Prostate gland (tissue), 2 donors: ENCODE measurements at regions not wholly inside any gene's neighbourhood (a gene's known extent, or its start where the extent isn't known, plus 50 kb on each side); places are given as distances from the start of the nearest gene placed in this dataset.
A peak's percentile ranks its signal among the peaks of the same experiment; 100 is the strongest.

ENCODE experiments used
- DNase-seq: peaks from one replicate; pipeline ENCODE4 v3.0.0-alpha.2; 2019; ENCODE audit warnings: low spot score
- H3K27ac ChIP-seq, 2 donors: fragments of 200-600 bp; sonication (generic); 2 replicates each; pipeline ENCODE4 v1.5.1; 2017 to 2019
- H3K27me3 ChIP-seq: fragments of 200-600 bp; sonication (generic); replicated peaks from 2 replicates; pipeline ENCODE4 v1.5.1; 2019; ENCODE audit not compliant: insufficient read depth
- H3K36me3 ChIP-seq, 2 donors: fragments of 200-600 bp; sonication (generic); 1 replicate in 1 of 2; 2 replicates in 1 of 2; pipeline versions ENCODE4 v1.5.1 to v1.8.1; 2017 to 2019
- H3K4me1 ChIP-seq: fragments of 200-600 bp; sonication (generic); replicated peaks from 2 replicates; pipeline ENCODE4 v1.5.1; 2019
- H3K4me3 ChIP-seq, 2 donors: fragments of 200-600 bp; sonication (generic); 2 replicates each; pipeline ENCODE4 v1.5.1; 2017 to 2019
- H3K9me3 ChIP-seq: fragments of 200-600 bp; sonication (generic); 2 replicates; pipeline ENCODE4 v1.5.1; 2017
- POLR2A ChIP-seq: fragments of 450-650 bp; IDR thresholded peaks from one replicate; pipeline ENCODE4 v1.6.1; 2016; ENCODE audit warnings: antibody characterized with exemption, mild to moderate bottlenecking
- POLR2AphosphoS5 ChIP-seq: sonication (generic); formaldehyde crosslinking; IDR thresholded peaks from one replicate; pipeline ENCODE4 v1.6.1; 2017; ENCODE audit warnings: antibody characterized with exemption
- WGBS: methylation state at CpG from one replicate; pipeline ENCODE4 v1.1.5; 2018; 5-methylcytosine and 5-hydroxymethylcytosine counted together
- intact Hi-C: fragments of 100-400 bp; cut with DNase I; formaldehyde crosslinking; loops from one replicate; pipeline ENCODE4 v1.14.2; 2022
- TF ChIP-seq, protein P1 (sequence below), 4 experiments: fragments of 200-600 bp in 2 of 4; fragments of 450-650 bp in 2 of 4; sonication (generic) in 2 of 4; IDR thresholded peaks; 1 replicate in 3 of 4; 2 replicates in 1 of 4; pipeline ENCODE4 v1.5.1; 2016 to 2019; ENCODE audit warnings: antibody characterized with exemption in 4 of 4, mild to moderate bottlenecking in 2 of 4, moderate library complexity in 2 of 4

DNA sequence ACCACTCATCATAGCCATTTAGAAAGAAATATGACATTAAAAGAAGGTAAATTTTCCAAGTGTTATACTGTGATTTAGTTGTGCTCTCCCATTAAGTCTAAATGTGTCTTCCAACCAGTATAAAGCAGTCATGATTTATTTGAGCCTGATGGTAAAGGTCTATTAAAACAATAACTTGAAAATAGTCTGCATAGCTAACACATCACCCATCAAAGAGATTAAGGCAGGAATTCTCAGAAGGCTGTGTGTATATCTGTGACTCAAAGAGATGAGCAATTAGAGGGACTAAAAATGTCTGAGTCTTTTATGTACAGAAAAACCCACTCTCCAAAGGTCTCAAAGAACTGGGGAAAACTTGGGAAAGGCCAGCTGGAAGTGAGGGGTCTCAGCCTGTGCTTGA is 70.3 kb upstream of the IQCM start:
- Histone ChIP-seq H3K4me1 (no peaks in the 10 kb centered on the region), H3K9me3 (no peaks in the 10 kb centered on the region), H3K27me3 (no peaks in the 10 kb centered on the region), H3K36me3 (no peaks in the 10 kb centered on the region), H3K27ac (no peak overlapping the region), H3K4me3 (no peak overlapping the region)
- no peak for DNase-seq
- TF ChIP-seq POLR2A (no peak), POLR2AphosphoS5 (no peak)
- TF ChIP-seq, protein P1, sequence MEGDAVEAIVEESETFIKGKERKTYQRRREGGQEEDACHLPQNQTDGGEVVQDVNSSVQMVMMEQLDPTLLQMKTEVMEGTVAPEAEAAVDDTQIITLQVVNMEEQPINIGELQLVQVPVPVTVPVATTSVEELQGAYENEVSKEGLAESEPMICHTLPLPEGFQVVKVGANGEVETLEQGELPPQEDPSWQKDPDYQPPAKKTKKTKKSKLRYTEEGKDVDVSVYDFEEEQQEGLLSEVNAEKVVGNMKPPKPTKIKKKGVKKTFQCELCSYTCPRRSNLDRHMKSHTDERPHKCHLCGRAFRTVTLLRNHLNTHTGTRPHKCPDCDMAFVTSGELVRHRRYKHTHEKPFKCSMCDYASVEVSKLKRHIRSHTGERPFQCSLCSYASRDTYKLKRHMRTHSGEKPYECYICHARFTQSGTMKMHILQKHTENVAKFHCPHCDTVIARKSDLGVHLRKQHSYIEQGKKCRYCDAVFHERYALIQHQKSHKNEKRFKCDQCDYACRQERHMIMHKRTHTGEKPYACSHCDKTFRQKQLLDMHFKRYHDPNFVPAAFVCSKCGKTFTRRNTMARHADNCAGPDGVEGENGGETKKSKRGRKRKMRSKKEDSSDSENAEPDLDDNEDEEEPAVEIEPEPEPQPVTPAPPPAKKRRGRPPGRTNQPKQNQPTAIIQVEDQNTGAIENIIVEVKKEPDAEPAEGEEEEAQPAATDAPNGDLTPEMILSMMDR (IDR thresholded peaks at IDR 0.05) = no peak
- intact Hi-C loops = no loop called here

DNA sequence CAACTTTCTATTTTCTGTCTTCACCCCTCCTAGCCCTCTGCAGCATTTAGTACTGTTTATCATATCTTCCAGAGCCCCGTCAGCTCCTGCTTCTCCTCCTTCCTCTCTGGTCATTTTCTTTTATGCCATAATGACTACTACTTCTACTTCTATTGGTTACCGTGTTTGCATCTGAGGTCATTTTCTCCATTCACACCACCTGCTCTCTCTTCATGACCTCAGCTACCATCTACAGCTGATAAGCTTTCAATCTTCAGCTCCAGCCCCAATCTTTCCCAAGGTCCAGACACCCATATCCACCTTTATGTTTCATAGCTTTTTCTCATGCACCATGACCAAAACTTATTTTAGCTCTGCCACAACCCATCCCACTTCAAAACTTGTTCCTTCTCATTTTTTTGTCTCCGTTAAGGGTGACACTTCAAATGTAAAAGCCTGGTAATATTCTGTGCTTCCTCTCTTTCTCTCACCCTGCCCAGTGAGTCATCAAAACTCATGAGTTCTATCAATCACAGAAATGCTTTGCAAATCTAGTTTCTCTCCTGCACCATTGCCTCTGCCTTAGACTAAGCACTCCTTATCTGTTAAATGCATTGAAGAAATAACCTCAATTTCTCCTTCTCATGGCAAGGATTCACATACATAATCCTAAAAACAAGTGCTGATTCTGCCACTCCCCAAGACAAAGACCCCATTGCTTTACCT is 71.3 kb upstream of the IQCM start:
- no peak for DNase-seq
- 90% methylated on average over 3 of the region's 3 CpGs for WGBS
- no peak overlapping the region for H3K4me3 ChIP-seq
- no peaks in the 10 kb centered on the region for H3K27me3 ChIP-seq
- H3K27ac ChIP-seq = no peak overlapping the region
- H3K36me3 ChIP-seq = no peaks in the 10 kb centered on the region
- no peak for TF ChIP-seq POLR2AphosphoS5
- intact Hi-C loops = no loop called here
- no peaks in the 10 kb centered on the region for H3K9me3 ChIP-seq
- no peaks in the 10 kb centered on the region for H3K4me1 ChIP-seq

DNA sequence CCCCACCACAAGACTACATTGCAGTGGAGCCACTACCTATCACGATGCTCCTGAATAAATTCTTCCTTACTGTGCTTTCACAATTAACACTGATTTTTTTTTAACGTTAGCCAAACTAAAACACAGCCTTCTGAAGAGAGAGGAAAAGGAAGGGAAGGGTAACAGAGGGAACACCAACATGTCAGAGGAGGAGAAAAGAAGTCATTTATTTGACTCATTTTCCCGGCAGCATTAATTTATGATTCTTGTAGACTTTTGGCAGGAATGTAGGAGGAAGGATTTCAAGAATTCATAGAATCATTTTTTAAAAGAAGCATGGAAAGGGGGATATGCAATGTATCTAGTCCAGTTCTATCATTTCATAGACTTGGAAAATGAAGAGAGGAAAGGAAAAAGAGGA is 74.3 kb upstream of the IQCM start:
- 67% methylated on average over 3 of the region's 3 CpGs for WGBS
- H3K36me3 ChIP-seq = no peaks in the 10 kb centered on the region
- no peaks in the 10 kb centered on the region for H3K4me1 ChIP-seq
- intact Hi-C loops = no loop called here
- no peak overlapping the region for H3K27ac ChIP-seq
- no peaks in the 10 kb centered on the region for H3K27me3 ChIP-seq
- H3K9me3 ChIP-seq = no peaks in the 10 kb centered on the region
- DNase-seq = no peak
- TF ChIP-seq POLR2A = no peak
- TF ChIP-seq, protein P1 (IDR thresholded peaks at IDR 0.05) = no peak
- no peak for TF ChIP-seq POLR2AphosphoS5
- no peak overlapping the region for H3K4me3 ChIP-seq

DNA sequence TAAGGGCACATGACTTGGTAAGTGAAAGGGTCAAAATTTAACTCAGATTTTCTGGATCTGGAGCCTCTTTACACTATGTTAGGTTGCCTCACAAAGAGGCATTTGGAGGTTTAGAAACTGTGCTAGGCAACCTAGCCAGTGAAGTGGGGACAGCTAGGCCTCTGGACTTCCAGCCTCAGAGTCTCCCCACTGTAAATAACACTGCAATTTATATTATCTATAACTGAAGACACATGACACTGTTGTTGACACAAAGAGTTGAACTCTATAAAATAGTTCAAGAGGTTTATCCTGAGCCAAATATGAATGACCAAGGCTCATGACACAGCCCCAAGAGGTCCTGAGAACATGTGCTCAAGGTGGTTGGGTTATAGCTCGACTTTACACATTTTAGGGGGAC is 74.9 kb upstream of the IQCM start:
- Histone ChIP-seq H3K27me3 (no peaks in the 10 kb centered on the region), H3K27ac (no peak overlapping the region), H3K4me3 (no peak overlapping the region), H3K9me3 (no peaks in the 10 kb centered on the region), H3K36me3 (no peaks in the 10 kb centered on the region), H3K4me1 (no peaks in the 10 kb centered on the region)
- 71% methylated on average over 1 of the region's 1 CpG for WGBS
- intact Hi-C loops = no loop called here
- TF ChIP-seq POLR2AphosphoS5 (no peak), POLR2A (no peak)
- TF ChIP-seq, protein P1 (IDR thresholded peaks at IDR 0.05) = no peak
- no peak for DNase-seq

DNA sequence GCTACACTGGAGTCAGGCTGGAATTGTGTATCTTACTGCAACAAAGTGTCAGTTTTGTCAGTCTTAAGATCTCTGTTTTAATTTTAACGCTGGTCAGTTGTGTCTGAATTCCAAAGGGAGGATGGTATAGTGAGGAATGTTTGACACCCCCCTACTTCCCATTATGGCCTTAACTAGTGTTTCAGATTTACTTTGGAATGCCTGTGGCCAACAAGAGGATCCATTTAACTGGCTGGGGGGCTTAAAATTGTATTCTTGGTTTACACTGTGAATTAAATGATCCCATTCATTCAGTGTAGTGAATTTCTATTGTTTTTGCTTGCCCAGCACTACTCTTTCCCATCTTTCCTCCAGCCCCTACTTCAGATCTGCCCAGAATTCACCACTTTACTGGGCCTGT is 75.8 kb upstream of the IQCM start:
- no peak for DNase-seq
- Histone ChIP-seq H3K4me3 (no peak overlapping the region), H3K4me1 (no peaks in the 10 kb centered on the region), H3K9me3 (no peaks in the 10 kb centered on the region), H3K27ac (no peak overlapping the region), H3K36me3 (no peaks in the 10 kb centered on the region), H3K27me3 (no peaks in the 10 kb centered on the region)
- TF ChIP-seq POLR2AphosphoS5 = no peak
- intact Hi-C loops = no loop called here
- WGBS = 70% methylated on average over 1 of the region's 1 CpG

DNA sequence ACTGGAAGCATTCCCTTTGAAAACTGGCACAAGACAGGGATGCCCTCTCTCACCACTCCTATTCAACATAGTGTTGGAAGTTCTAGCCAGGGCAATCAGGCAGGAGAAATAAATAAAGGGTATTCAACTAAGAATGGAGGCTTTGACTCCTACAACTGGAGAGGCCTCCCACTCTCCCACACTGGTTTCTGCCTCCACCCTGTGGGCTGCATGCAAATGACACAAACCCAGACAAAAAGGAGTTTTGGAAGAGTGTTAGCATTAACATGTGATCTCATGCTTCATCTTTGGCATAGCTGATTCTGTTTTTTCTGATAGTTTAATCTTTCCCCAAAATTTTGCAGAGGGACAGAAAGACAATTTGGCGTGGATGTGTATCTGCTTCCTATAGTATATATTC is 80.8 kb upstream of the IQCM start:
- H3K4me3 ChIP-seq = no peak overlapping the region
- WGBS = 97% methylated on average over 1 of the region's 1 CpG
- no peak overlapping the region for H3K27ac ChIP-seq
- intact Hi-C loops = loop anchor here (5.0 kb wide), 1 partner anchor 524 kb away; no protein-coding TSS in a partner anchor
- H3K36me3 ChIP-seq = no peaks in the 10 kb centered on the region
- no peaks in the 10 kb centered on the region for H3K4me1 ChIP-seq
- TF ChIP-seq, protein P1 (IDR thresholded peaks at IDR 0.05) = peak in 1 of 4 experiments; percentile 4
- no peak for TF ChIP-seq POLR2A
- no peak for DNase-seq
- no peaks in the 10 kb centered on the region for H3K27me3 ChIP-seq
- H3K9me3 ChIP-seq = no peaks in the 10 kb centered on the region
